Adrenal gland (tissue), 5 donors: ENCODE measurements at regions not wholly inside any gene's neighbourhood (a gene's known extent, or its start where the extent isn't known, plus 50 kb on each side); places are given as distances from the start of the nearest gene placed in this dataset.

Experiments
- POLR2A ChIP-seq, 2 donors: fragments of 450-650 bp; IDR thresholded peaks; one replicate each; pipeline ENCODE4 v1.6.1; 2017; ENCODE audit warnings: antibody characterized with exemption in 2 of 2, mild to moderate bottlenecking in 2 of 2, moderate library complexity in 1 of 2
- TF ChIP-seq, protein P1 (sequence below), 6 experiments: fragments of 450-650 bp in 4 of 6; fragments of 200-600 bp in 2 of 6; sonication (generic) in 1 of 6; IDR thresholded peaks; 1 replicate in 5 of 6; 2 replicates in 1 of 6; pipeline versions ENCODE4 v1.5.1 to v1.8.0; 2016 to 2021; ENCODE audit warnings: antibody characterized with exemption in 6 of 6, mild to moderate bottlenecking in 2 of 6, moderate library complexity in 1 of 6
- donor health status: DM: no; HTN: no; CAD: no.

DNA sequence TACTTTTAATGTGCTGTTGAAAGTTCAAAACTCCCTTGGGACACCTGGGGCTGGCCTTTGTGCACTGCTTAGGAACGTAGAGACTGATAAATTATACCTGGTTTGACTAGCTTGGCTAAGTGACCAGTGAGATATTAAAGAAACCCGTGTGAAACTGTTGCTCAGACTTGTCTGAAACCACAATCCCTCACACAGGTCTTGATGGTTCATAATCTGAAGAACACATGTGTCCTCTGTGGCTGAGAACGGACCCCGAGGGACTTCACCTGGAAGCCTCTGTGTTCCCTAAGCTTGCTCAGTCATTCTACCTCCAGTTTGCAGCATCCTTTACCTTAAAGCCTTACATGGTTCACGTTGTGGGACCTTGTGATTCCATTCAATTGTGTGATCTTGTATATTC is 218.8 kb downstream of the CBLN2 start:
- TF ChIP-seq POLR2A (IDR thresholded peaks at IDR 0.05): no peak
- TF ChIP-seq, protein P1, sequence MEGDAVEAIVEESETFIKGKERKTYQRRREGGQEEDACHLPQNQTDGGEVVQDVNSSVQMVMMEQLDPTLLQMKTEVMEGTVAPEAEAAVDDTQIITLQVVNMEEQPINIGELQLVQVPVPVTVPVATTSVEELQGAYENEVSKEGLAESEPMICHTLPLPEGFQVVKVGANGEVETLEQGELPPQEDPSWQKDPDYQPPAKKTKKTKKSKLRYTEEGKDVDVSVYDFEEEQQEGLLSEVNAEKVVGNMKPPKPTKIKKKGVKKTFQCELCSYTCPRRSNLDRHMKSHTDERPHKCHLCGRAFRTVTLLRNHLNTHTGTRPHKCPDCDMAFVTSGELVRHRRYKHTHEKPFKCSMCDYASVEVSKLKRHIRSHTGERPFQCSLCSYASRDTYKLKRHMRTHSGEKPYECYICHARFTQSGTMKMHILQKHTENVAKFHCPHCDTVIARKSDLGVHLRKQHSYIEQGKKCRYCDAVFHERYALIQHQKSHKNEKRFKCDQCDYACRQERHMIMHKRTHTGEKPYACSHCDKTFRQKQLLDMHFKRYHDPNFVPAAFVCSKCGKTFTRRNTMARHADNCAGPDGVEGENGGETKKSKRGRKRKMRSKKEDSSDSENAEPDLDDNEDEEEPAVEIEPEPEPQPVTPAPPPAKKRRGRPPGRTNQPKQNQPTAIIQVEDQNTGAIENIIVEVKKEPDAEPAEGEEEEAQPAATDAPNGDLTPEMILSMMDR (IDR thresholded peaks at IDR 0.05): no peak
